HepG2 (cell line): ENCODE measurements at regions not wholly inside any gene's neighbourhood (a gene's known extent, or its start where the extent isn't known, plus 50 kb on each side); places are given as distances from the start of the nearest gene placed in this dataset.
A peak's percentile ranks its signal among the peaks of the same experiment; 100 is the strongest.

Experiments used
- ATAC-seq: fragments of 200-7000 bp; cut with Tn5 transposase; 3 replicates; pipeline ENCODE4 v1.9.1; 2020; ENCODE audit warnings: mild to moderate bottlenecking, moderate library complexity
- BruUV-seq: library from RNA; stranded (reverse); fragments of 400-500 nt; replicated peaks from 2 replicates; lab custom pipeline; 2021; lab: Mats Ljungman, UMichigan
- CTCF ChIA-PET: fragments of 300-600 bp; formaldehyde crosslinking; extraction: SDS; loops from one replicate; lab custom pipeline; 2021; ENCODE audit warnings: low total read pairs, inconsistent platforms, low intra/inter-chr PET ratio; lab: Yijun Ruan, JAX
- POLR2A ChIA-PET: fragments of 350-600 bp; sonication (Branson Sonifier 250); formaldehyde crosslinking; loops from one replicate; lab custom pipeline; 2020; ENCODE audit warnings: antibody characterized with exemption, inconsistent platforms; lab: Yijun Ruan, JAX
- DNase-seq: peaks from one replicate; pipeline ENCODE4 v3.0.0-alpha.2; 2015; ENCODE audit warnings: low spot score
- FAIRE-seq: peaks from 3 replicates; lab custom pipeline; 2011; peaks lifted over from hg19 to GRCh38; lab: Jason Lieb, UNC
- H2AFZ ChIP-seq: one replicate; pipeline ENCODE4 v1.6.1; 2011; ENCODE audit warnings: low read length, inconsistent platforms
- H3K27ac ChIP-seq: fragments of 300-600 bp; 3 replicates; pipeline ENCODE4 v1.8.0; 2011; ENCODE audit warnings: mixed run types, mild to moderate bottlenecking, mixed read lengths, low read length, inconsistent platforms; ENCODE audit not compliant: insufficient read depth; ENCODE audit errors: extremely low read length
- H3K27me3 ChIP-seq, 2 experiments: fragments of 200-600 bp in 1 of 2; 2 replicates in 1 of 2; 3 replicates in 1 of 2; pipeline versions ENCODE4 v1.6.0 to v1.8.0; 2011; ENCODE audit warnings: low read length in 2 of 2, mild to moderate bottlenecking in 2 of 2, moderate library complexity in 2 of 2, inconsistent platforms in 1 of 2; ENCODE audit not compliant: insufficient read depth in 2 of 2, control insufficient read depth in 1 of 2
- H3K36me3 ChIP-seq, 2 experiments: fragments of 200-600 bp in 1 of 2; replicated peaks in 1 of 2; 2 replicates in 1 of 2; 3 replicates in 1 of 2; pipeline versions ENCODE4 v1.5.1 to v1.8.0; 2011; ENCODE audit warnings: low read length in 2 of 2, inconsistent platforms in 1 of 2; ENCODE audit not compliant: insufficient read depth in 2 of 2, control insufficient read depth in 1 of 2
- H3K4me1 ChIP-seq: 2 replicates; pipeline ENCODE4 v1.5.1; 2012; ENCODE audit warnings: low read length, inconsistent platforms; ENCODE audit not compliant: insufficient read depth
- H3K4me2 ChIP-seq: 2 replicates; pipeline ENCODE4 v1.6.0; 2011; ENCODE audit warnings: low read depth, low read length, inconsistent platforms
- H3K4me3 ChIP-seq, 3 experiments: fragments of 200-600 bp in 1 of 3; sonication (generic), shearing (Covaris generic) in 1 of 3; replicated peaks in 1 of 3; 2 replicates each; pipeline ENCODE4 v1.5.1; 2011 to 2016; ENCODE audit warnings: low read length in 3 of 3, inconsistent platforms in 2 of 3, low read depth in 2 of 3, mild to moderate bottlenecking in 2 of 3, control low read depth in 1 of 3, mixed read lengths in 1 of 3; ENCODE audit not compliant: insufficient read depth in 1 of 3
- H3K79me2 ChIP-seq: one replicate; pipeline ENCODE4 v1.6.1; 2011; ENCODE audit warnings: low read length, inconsistent platforms; ENCODE audit not compliant: insufficient read depth
- H3K9ac ChIP-seq: 2 replicates; pipeline ENCODE4 v1.6.0; 2011; ENCODE audit warnings: mild to moderate bottlenecking, low read depth, low read length, inconsistent platforms; ENCODE audit not compliant: insufficient read depth
- H3K9me3 ChIP-seq: 2 replicates; pipeline ENCODE4 v1.5.1; 2012; ENCODE audit warnings: mild to moderate bottlenecking, low read length
- H4K20me1 ChIP-seq: 2 replicates; pipeline ENCODE4 v1.6.0; 2011; ENCODE audit warnings: inconsistent platforms, mild to moderate bottlenecking, low read length, moderate library complexity; ENCODE audit not compliant: insufficient read depth
- ATF7 ChIP-seq, 2 experiments: fragments of 450-650 bp in 1 of 2; sonication (generic) in 1 of 2; formaldehyde crosslinking in 1 of 2; IDR thresholded peaks; 2 replicates each; pipeline versions ENCODE4 v1.4.0 to v1.6.1; 2016 to 2020; ENCODE audit warnings: antibody characterized with exemption in 1 of 2, mild to moderate bottlenecking in 1 of 2, missing genetic modification reagents in 1 of 2
- CEBPB ChIP-seq: IDR thresholded peaks from 2 replicates; pipeline ENCODE4 v1.6.1; 2011; ENCODE audit warnings: low read depth, low read length, improper control_type of control experiment, borderline replicate concordance
- KDM1A ChIP-seq: IDR thresholded peaks from 2 replicates; pipeline ENCODE4 v1.6.1; 2016; ENCODE audit warnings: missing compliant biosample characterization
- MAFF ChIP-seq: IDR thresholded peaks from 2 replicates; pipeline ENCODE4 v1.6.1; 2011; ENCODE audit warnings: low read depth, low read length, improper control_type of control experiment
- MAFK ChIP-seq, 2 experiments: IDR thresholded peaks in 1 of 2; conservative IDR thresholded peaks in 1 of 2; 2 replicates each; pipeline ENCODE4 v1.6.1; 2011; ENCODE audit warnings: improper control_type of control experiment in 2 of 2, low read length in 2 of 2
- PPARG ChIP-seq: conservative IDR thresholded peaks from 2 replicates; pipeline ENCODE4 v1.6.1; 2016; ENCODE audit warnings: missing biosample characterization, missing genetic modification reagents
- REXO4 ChIP-seq: sonication (generic); formaldehyde crosslinking; IDR thresholded peaks from 2 replicates; pipeline ENCODE4 v1.8.0; 2022; ENCODE audit warnings: missing genetic modification reagents, mild to moderate bottlenecking, borderline replicate concordance
- RXRB ChIP-seq: IDR thresholded peaks from 2 replicates; pipeline ENCODE4 v1.6.1; 2016; ENCODE audit warnings: borderline replicate concordance, missing genetic modification reagents, missing compliant biosample characterization
- YY1 ChIP-seq: IDR thresholded peaks from 2 replicates; pipeline ENCODE4 v1.6.1; 2011; ENCODE audit warnings: low read length, low read depth, moderate library complexity, mild to moderate bottlenecking; ENCODE audit not compliant: insufficient read depth, insufficient replicate concordance
- ZBTB7B ChIP-seq: sonication (generic); formaldehyde crosslinking; IDR thresholded peaks from 2 replicates; pipeline ENCODE4 v1.4.0; 2020; ENCODE audit warnings: missing genetic modification reagents
- WGBS: methylation state at CpG from one replicate; pipeline ENCODE4 v1.1.6; 2017; ENCODE audit warnings: low lambda C conversion rate; 5-methylcytosine and 5-hydroxymethylcytosine counted together
- in situ Hi-C: cut with HindIII; loops from 2 replicates; pipeline ENCODE4 v1.10.0; 2017; ENCODE audit warnings: low pct_unique_long_range_greater_than_20kb; ENCODE audit not compliant: extremely low pct_ligation_motif_present
- intact Hi-C: fragments of 100-400 bp; cut with micrococcal nuclease; formaldehyde crosslinking; loops from one replicate; pipeline ENCODE4 v1.10.0; 2022; ENCODE audit not compliant: unreplicated experiment
- TF ChIP-seq, protein P1 (sequence below): sonication (generic); formaldehyde crosslinking; IDR thresholded peaks from 2 replicates; pipeline ENCODE4 v1.9.0; 2021; ENCODE audit warnings: missing genetic modification reagents, borderline replicate concordance

GRCh38 chr3:111428301-111428700 lies 113.7 kb upstream of the CD96 start:
- BruUV-seq: no TSS peak
- TF ChIP-seq MAFK (conservative IDR thresholded peaks at IDR 0.05 in 1 of 2, IDR thresholded peaks at IDR 0.05 in 1 of 2; ENCODE audit: low read length in 2 of 2): peak; percentile 41 to 59; a peak in 2 of 4 replicates
- peak; percentile 46; the same call in 1 of the 2 replicates for TF ChIP-seq RXRB
- no peak for TF ChIP-seq ZBTB7B (CRISPR knock-in tag)
- TF ChIP-seq MAFF: peak; percentile 31; the same call in 1 of the 2 replicates
- no peak for TF ChIP-seq REXO4 (CRISPR knock-in tag)
- peak; percentile 79 for TF ChIP-seq PPARG (CRISPR knock-in tag)
- no peaks in the 10 kb centered on the region for H3K27me3 ChIP-seq
- no peak for DNase-seq
- no peak overlapping the region for H3K27ac ChIP-seq
- H3K4me3 ChIP-seq: no peak overlapping the region
- H3K4me1 ChIP-seq: no peaks in the 10 kb centered on the region
- no peaks in the 10 kb centered on the region for H3K9me3 ChIP-seq
- no peak overlapping the region for H3K4me2 ChIP-seq
- in situ Hi-C loops: no loop called here
- no peaks in the 10 kb centered on the region for H4K20me1 ChIP-seq
- intact Hi-C loops: no loop called here
- no peaks in the 10 kb centered on the region for H3K79me2 ChIP-seq
- POLR2A ChIA-PET: no interaction called here
- FAIRE-seq: no peak
- H3K36me3 ChIP-seq: no peaks in the 10 kb centered on the region
- CTCF ChIA-PET: no interaction called here
- H3K9ac ChIP-seq: no peak overlapping the region
- ATAC-seq: no peak
- H2AFZ ChIP-seq: no peak overlapping the region

GRCh38 chr3:111434941-111435622 lies 106.9 kb upstream of the CD96 start:
- in situ Hi-C loops: no loop called here
- Histone ChIP-seq H3K79me2 (no peaks in the 10 kb centered on the region), H3K4me1 (no peaks in the 10 kb centered on the region)
- POLR2A ChIA-PET: no interaction called here
- no peak for DNase-seq
- no peak for FAIRE-seq
- no peak for ATAC-seq
- no TSS peak for BruUV-seq
- TF ChIP-seq KDM1A (CRISPR knock-in tag): no peak
- no peak for TF ChIP-seq YY1
- TF ChIP-seq, protein P1, sequence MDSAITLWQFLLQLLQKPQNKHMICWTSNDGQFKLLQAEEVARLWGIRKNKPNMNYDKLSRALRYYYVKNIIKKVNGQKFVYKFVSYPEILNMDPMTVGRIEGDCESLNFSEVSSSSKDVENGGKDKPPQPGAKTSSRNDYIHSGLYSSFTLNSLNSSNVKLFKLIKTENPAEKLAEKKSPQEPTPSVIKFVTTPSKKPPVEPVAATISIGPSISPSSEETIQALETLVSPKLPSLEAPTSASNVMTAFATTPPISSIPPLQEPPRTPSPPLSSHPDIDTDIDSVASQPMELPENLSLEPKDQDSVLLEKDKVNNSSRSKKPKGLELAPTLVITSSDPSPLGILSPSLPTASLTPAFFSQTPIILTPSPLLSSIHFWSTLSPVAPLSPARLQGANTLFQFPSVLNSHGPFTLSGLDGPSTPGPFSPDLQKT (CRISPR knock-in tag): no peak
- TF ChIP-seq ATF7 (IDR thresholded peaks at IDR 0.05): 0 out of 2 replicates have a peak, but pooled peaks have one; percentile 48
- no peak for TF ChIP-seq ATF7 (CRISPR knock-in tag; IDR thresholded peaks at IDR 0.05)
- peak; percentile 59; the same call in 1 of the 2 replicates for TF ChIP-seq CEBPB
- TF ChIP-seq, all 625 proteins: peak for 2
- Histone ChIP-seq H3K9ac (no peak overlapping the region), H2AFZ (no peak overlapping the region), H3K27me3 (no peaks in the 10 kb centered on the region), H3K9me3 (no peaks in the 10 kb centered on the region), H3K36me3 (no peaks in the 10 kb centered on the region), H3K27ac (no peak overlapping the region), H3K4me2 (no peak overlapping the region), H3K4me3 (no peak overlapping the region), H4K20me1 (no peaks in the 10 kb centered on the region)
- intact Hi-C loops: no loop called here
- WGBS: 2% methylated on average over 3 of the region's 3 CpGs
- CTCF ChIA-PET: no interaction called here
